ENCODE measurements at regions not wholly inside any gene's neighbourhood (a gene's known extent, or its start where the extent isn't known, plus 50 kb on each side); places are given as distances from the start of the nearest gene placed in this dataset.

GRCh38 chr9:26313108-26313507 is 579.5 kb downstream of the CAAP1 start:
- no peak for DNase-seq (ENCODE audit: low spot score)

- DNase-seq (ENCODE audit: low spot score), result no peak
Observed at GRCh38 chr9:26311463-26311995, 581.1 kb downstream of the CAAP1 start.

- no peak for DNase-seq (ENCODE audit: low spot score)
Observed at GRCh38 chr9:26310294-26310693, 582.3 kb downstream of the CAAP1 start.

GRCh38 chr9:26308328-26308727 is 584.3 kb downstream of the CAAP1 start:
- no peak for DNase-seq (ENCODE audit: low spot score)

GRCh38 chr9:26301659-26302058 is 590.9 kb downstream of the CAAP1 start:
- no peak for DNase-seq (ENCODE audit: low spot score)

- DNase-seq (ENCODE audit: low spot score), result no peak
Observed at GRCh38 chr9:26301046-26301445, 591.6 kb downstream of the CAAP1 start.

- no peak for DNase-seq (ENCODE audit: low spot score)
Observed at GRCh38 chr9:26296910-26297572, 595.6 kb downstream of the CAAP1 start.

DNA sequence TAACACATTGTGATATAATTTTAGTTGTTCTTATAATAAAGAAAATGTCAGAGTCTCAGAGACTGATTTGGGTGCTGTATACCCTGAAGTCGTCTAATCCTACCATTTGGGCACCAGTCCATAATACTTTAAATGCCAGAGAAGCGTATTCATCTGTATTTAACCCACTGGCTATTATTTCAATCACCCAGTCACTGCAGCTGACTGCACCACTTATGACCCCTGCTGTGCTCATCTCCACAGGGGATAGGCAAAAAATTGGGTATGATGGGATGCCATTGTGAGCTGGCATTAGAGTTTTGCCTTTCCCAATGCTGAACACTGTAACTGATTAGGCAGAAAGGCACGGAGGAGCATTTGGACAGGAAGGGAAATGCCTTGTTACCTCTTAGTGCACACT is 599.7 kb downstream of the CAAP1 start:
- DNase-seq (ENCODE audit: low spot score), result no peak

DNA sequence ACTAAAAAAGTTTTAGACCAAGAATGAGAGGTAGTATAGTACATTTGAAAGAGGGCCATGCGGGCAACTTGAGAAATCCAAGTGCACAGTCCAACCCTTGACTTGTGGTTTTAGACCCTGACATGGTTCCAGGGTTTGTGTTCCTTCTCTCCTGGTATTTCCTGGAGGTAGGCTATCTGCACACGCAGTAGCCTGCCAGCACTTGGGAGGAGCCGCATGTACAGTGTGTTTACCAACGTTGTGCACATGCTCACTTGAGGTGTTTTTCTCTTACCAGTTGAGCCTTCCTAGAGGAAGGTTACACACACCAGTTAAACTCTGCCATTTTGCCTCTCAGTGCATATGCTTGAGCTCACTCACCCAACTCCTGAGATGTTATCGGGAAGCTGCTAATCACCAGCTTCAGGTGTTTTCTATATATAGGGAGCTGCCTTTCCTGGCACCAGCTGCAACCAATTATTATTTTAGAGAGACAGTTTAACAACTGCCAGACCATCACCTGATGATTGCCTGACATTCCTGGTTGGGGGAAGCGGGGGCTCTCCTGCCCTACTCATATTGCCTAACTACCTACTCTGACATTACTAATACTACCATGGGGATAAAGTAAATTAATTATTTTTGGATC is 593.4 kb upstream of the TUSC1 start:
- no peak for DNase-seq (ENCODE audit: low spot score)

- no peak for DNase-seq (ENCODE audit: low spot score)
Observed at GRCh38 chr9:26266146-26266793, 588.0 kb upstream of the TUSC1 start.

DNA sequence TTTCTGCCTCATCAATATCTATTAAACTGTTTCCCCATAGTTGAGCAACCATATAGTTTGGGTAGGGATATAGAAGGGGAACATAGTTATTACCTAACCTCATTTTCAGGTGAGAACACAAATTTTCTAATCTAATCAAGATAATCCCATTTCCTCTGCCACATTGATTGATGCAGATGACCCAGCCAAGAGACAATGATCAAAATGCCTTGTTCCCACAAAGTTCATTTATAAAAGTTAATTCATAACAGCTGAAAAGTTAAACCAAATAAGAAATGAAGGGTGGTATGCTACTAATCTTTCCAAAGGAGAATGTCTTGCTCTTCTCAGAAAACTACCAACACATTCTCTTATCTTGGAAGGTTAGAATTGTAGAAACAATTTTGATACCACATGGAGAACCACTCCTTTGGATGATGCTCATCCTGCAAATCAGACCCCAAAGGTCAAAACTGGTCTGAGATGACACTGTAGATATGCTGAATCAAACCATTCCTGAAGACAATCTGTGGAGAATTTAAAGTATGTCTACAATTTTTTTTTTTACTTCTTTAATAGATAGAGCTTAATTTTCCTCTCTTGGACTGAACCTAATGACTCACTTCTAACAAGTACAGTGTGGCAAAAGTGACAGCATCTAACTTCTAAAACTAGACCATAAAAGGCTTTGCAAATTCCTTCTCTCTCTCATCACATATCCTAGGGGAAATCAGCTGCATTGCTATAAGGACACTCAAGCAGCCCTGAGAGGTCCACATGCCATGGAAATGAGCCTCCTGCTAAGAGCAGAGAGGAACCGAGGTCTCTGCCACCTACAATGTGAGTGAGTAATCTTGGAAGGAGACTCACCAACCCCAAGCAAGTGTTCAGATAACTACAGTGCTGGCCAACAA is 586.7 kb upstream of the TUSC1 start:
- no peak for DNase-seq (ENCODE audit: low spot score)

DNA sequence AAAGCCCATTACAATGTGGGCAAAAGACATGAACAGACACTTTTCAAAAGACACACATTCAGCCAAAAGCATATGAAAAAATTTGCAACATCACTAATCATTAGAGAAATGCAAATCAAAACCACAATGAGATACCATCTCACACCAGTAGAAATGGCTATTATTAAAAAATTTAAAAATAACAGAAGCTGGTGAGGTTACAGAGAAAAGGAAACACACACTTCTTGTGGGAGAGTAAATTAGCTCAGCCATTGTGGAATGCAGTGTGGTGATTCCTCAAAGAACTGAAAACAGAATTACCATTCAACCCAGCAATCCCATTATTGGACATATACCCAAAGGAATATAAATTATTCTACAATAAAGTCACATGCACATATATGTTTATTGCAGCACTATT is 585.2 kb upstream of the TUSC1 start:
- no peak for DNase-seq (ENCODE audit: low spot score)

DNA sequence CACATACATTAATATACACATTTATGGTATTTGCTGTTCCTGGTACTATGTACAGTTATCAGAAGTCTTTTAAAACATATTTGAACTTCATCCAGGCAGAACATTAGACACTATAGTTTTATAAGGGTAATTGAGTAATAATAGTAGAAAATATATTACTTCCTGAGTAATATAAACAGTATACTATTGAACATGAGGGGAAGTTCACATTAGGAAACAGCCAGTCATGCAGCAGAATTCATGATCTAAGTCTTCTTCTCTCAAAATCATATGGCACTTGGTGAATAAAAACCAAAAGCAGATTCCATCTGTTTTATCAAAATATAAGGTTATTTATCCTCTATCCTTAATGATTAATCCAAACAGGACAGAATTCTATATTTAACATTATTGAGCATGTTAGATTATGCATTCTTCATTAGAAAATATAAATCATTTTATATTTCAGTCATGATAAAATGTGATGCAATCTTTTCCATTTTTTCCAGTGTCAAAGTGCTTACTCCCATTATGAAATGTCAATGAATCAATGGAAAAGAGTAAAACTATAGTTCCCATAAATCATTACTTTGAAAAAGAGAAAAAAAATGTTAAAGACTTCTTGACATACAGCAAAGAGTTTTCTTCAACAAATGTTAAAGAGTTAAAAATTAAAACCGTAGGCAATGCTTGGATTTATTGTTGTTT is 584.3 kb upstream of the TUSC1 start:
- no peak for DNase-seq (ENCODE audit: low spot score)

GRCh38 chr9:26261503-26262330 is 583.5 kb upstream of the TUSC1 start:
- peak; percentile 2 for DNase-seq (ENCODE audit: low spot score)

DNA sequence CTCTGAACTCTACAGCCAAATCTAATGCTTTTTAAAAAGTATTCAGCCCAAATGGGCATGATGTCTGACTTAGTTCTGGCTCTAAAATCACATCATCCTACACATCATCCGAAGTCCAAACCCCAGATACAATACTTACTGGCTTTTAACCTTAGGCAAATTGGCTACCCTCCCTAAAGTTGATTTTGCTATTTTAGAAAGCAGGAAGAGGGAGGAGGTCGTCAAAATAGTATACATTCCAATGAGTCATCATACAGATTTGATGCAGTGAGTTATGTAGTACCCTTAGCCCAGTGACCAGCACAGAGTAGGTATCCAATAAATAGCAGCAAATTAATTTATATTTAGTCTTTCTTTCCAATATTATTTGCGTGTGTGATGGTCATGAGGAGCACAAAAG is 582.0 kb upstream of the TUSC1 start:
- DNase-seq (ENCODE audit: low spot score), result no peak

- no peak for DNase-seq (ENCODE audit: low spot score)
Observed at GRCh38 chr9:26247861-26248260, 569.6 kb upstream of the TUSC1 start.

- no peak for DNase-seq (ENCODE audit: low spot score)
Observed at GRCh38 chr9:26244661-26245451, 566.6 kb upstream of the TUSC1 start.

DNA sequence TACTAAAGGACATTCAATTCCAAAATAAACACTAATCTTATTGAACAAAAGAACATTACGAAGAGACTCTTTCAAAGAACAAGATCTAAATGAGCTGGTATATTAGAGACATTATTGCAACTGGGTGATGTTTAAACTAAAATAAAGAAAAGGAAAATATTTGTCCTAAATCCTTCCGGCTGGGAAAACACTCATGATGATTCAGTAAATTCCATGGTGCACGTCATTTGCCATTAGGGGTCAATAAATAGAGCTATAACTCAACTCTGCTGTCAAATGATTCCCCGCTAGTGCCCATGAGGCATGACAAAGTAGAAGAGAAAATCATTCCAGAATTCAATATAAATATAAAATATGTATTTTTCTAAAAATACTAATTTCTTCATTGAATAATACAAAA is 565.5 kb upstream of the TUSC1 start:
- no peak for DNase-seq (ENCODE audit: low spot score)

GRCh38 chr9:26243029-26243697 is 564.9 kb upstream of the TUSC1 start:
- DNase-seq (ENCODE audit: low spot score), result no peak

Data from SW480 (cell line).